ENCODE measurements at regions not wholly inside any gene's neighbourhood (a gene's known extent, or its start where the extent isn't known, plus 50 kb on each side); places are given as distances from the start of the nearest gene placed in this dataset.

DNA sequence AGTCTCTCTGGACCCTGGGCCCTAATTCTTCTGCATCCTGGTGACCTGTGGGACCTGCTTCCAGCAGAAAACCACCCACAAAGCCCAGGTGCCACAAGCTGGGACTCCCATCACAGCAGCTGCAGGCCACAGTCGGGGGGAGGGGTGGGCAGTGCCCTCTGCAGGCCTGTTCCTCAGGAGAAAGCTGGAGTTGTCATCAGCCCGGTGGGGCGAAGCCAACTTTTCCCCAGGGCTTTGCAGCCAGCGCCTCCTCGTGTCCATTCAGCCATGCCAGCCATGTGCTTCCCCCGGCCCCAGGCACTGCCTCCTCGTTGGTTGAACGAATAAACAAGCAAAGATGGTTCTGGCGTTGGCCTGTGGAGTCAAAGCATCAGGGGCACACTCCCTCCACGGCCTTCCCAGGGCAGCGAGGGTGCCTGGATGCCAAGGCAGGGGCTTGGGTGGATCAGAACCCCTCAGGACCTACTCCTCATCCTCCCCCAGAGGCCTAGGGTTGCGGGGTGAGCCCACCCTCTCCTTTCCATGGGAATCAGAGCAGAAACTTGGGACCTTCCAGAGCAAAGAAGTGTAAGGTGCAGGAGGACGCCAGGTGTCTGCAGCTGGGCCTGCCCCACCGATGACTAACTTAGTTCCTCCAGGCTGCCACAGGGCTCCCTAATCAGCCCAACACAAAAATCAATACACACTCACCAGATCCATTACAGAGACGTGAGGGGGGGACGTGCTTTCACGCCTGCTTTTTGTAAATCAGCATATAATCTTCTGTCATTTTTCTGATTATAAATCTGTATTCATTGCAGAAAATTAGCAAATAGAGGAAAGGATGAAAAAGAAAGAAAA, 75.7 kb upstream of the RAB6C start:
- TF ChIP-seq, protein P1, sequence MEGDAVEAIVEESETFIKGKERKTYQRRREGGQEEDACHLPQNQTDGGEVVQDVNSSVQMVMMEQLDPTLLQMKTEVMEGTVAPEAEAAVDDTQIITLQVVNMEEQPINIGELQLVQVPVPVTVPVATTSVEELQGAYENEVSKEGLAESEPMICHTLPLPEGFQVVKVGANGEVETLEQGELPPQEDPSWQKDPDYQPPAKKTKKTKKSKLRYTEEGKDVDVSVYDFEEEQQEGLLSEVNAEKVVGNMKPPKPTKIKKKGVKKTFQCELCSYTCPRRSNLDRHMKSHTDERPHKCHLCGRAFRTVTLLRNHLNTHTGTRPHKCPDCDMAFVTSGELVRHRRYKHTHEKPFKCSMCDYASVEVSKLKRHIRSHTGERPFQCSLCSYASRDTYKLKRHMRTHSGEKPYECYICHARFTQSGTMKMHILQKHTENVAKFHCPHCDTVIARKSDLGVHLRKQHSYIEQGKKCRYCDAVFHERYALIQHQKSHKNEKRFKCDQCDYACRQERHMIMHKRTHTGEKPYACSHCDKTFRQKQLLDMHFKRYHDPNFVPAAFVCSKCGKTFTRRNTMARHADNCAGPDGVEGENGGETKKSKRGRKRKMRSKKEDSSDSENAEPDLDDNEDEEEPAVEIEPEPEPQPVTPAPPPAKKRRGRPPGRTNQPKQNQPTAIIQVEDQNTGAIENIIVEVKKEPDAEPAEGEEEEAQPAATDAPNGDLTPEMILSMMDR (IDR thresholded peaks at IDR 0.05; ENCODE audit: insufficient read depth, low read length), result no peak
- no peak overlapping the region for H3K4me3 ChIP-seq (ENCODE audit: low read depth, low read length)
- no peak for DNase-seq (ENCODE audit: low read depth)

DNA sequence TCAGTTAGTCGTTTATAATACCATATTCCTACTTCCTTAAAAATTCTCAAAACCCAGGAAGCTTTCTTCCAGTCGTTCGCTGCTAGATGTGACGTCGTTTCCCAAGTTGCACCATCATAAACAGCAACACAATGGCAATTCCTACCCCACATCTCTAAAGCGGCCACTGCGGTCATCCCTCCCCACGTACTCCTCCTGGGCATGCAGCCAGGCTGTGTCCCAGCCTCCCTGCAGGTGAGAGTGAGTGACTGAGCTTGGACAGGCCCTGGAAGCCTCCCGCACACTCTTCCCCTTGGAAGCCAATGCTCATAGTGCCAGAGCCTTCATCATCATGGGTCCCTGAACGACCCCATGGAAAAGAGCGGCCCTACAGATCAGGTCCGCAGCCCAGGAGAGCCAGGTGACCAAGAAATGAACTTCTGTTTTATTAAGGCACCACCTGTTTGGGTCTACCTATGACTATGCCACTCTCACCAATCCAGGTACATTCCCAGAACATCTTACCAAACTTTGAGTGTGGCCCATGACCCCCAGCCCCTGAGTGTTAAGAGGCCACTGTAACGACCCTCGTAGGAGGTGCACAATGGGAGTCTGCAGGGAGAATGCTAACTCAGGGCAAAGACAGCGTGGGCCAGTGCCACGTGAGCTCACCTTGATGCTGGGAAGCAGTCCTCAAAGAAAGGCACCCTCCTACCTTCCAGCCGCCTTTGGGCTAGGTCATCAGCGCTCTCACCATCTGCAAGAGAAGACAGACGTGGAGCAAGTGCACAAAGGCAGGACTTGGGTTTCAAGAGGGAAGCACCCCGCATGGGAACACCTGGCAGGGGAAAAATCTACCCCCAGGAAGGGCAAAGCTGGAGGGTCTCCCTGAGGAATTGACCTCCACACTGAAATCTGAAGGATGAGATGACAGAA, 74.7 kb upstream of the RAB6C start:
- TF ChIP-seq, protein P1 (IDR thresholded peaks at IDR 0.05; ENCODE audit: insufficient read depth, low read length), result no peak

DNA sequence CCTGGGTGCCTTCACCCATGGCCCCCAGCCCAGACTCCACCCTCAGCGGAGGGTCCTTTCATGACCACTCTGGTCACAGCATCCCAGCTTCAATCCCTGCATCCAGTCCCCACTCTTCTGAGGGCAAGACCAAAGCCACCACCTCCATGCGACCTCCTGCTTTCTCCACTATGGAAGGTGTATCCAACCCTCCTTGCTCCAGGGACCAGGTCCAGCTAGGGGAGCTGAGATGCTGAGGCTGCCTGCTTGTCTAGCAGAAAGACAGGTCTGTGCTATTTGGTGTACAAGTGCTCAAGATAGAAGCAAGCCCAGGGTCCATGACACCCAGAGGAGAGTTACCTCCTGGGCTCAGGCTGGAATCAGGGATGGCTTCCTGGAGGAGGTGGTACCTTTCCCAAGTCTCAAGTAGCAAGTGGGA, 73.8 kb upstream of the RAB6C start:
- TF ChIP-seq, protein P1 (IDR thresholded peaks at IDR 0.05; ENCODE audit: insufficient read depth, low read length), result no peak
- no peak overlapping the region for H3K4me3 ChIP-seq (ENCODE audit: low read depth, low read length)
- no peak for DNase-seq (ENCODE audit: low read depth)

More for the DNA sequence above, 74.7 kb upstream of the RAB6C start:
- no peak for DNase-seq (ENCODE audit: low read depth)
- H3K4me3 ChIP-seq (ENCODE audit: low read depth, low read length), result no peak overlapping the region

DNA sequence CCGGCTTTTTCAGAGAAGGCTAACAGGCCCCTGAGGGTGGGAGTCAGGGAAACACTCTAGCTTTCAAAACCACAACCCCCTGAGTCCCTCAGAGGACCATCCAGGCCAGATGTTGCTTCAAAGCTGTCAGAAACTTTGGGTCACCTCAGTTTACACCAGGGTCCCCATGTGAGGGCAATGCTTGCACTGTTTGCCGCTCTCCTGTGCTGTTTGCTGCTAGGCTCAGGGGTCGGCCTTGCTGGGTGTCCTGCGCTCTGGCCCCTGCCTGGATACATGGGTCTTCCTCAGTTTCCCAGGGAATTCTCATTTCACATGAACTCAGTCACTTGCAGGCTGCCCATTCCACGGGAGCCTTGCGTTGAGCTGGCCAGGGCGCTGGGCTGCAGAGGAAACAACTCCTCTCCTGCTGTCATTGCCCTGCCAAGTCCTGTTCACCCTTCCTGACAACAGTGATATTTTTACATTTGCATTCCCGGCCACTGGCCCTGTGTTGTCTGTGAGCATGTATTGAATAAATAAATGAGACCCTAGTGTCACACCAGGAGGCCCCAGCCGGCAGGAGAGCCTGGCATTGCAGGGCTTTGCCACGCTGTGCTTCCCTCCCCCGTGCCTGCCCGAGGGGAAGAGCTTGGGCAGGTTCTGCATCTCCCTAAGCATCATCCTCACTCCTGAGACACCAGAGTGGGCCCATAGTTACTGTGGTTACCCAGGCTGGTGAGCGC, 73.2 kb upstream of the RAB6C start:
- H3K4me3 ChIP-seq (ENCODE audit: low read depth, low read length), result no peak overlapping the region
- TF ChIP-seq, protein P1 (IDR thresholded peaks at IDR 0.05; ENCODE audit: insufficient read depth, low read length), result no peak

DNA sequence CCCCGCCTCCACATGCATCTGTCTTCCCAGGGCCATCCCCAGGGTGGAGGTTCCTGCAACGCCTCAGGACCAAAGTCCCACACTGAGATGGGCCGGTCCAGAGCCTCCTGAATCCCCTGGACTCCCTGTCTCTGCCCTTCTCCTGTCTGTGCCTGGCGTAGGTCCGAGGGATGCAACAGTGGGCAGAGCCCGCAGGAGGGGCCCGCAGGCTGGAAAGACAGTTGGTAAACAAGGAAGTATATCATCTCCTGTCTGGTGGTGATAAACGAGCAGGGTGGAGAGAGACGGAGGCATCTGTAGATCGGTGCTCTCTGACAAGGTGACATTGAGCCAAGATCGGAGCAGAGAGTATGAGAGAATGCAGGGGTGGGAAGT, 72.6 kb upstream of the RAB6C start:
- TF ChIP-seq, protein P1 (IDR thresholded peaks at IDR 0.05; ENCODE audit: insufficient read depth, low read length), result no peak
- H3K4me3 ChIP-seq (ENCODE audit: low read depth, low read length), result no peak overlapping the region
- no peak for DNase-seq (ENCODE audit: low read depth)

More for the DNA sequence above, 73.2 kb upstream of the RAB6C start:
- DNase-seq (ENCODE audit: low read depth), result no peak

DNA sequence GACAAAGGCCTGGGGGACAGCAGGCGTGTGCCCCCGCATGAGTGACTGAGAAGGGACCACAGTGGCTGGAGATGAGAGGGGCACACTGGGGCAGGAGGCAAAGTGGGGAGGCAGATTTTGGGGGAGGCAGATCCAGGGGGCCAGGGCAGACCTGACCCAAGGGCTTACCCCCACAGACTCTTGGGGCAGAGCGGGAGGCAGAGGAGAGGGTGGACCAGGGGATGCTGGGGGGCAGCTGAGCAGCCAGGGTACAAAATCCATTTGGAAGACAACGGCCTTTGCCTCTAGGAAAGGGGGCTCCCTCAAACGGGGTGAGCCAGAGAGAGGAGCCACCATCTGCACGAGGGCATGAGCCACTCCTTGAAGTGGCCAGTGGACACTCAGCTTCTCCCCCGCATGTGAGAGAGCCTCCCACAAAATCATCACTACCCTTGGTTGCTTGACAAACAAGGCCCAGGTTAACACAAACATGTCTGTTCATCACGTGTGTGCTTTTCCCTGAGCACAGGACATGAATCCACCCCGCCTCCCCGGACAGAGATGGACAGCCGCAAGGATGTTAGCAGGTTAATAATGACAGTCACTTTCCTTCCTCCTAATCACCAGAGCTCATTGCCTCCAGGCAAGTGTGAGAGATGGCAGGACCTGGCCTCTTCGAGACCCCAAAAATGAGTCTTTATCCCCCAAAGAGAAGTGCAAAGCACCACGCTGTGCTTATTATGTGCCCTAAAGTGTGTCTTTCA, 72.0 kb upstream of the RAB6C start:
- TF ChIP-seq, protein P1 (IDR thresholded peaks at IDR 0.05; ENCODE audit: insufficient read depth, low read length), result no peak
- no peak for DNase-seq (ENCODE audit: low read depth)

More for the DNA sequence above, 72.0 kb upstream of the RAB6C start:
- no peak overlapping the region for H3K4me3 ChIP-seq (ENCODE audit: low read depth, low read length)

Measured in fibroblast of the aortic adventitia (primary cell).